WTC11 (cell line): ENCODE measurements at regions not wholly inside any gene's neighbourhood (a gene's known extent, or its start where the extent isn't known, plus 50 kb on each side); places are given as distances from the start of the nearest gene placed in this dataset.

ENCODE experiments used
- HMGA2 ChIP-seq: fragments of 250-450 bp; sonication (Bioruptor Pico); IDR thresholded peaks from 2 replicates; pipeline ENCODE4 v1.4.0; 2021; ENCODE audit warnings: mild to moderate bottlenecking, moderate library complexity
- JUN ChIP-seq: sonication (generic); formaldehyde crosslinking; IDR thresholded peaks from 2 replicates; pipeline ENCODE4 v1.8.0; 2023; ENCODE audit warnings: mild to moderate bottlenecking, missing genetic modification reagents
- NFATC4 ChIP-seq: fragments of 250-450 bp; sonication (Bioruptor Pico); IDR thresholded peaks from 2 replicates; pipeline ENCODE4 v1.9.0; 2021; ENCODE audit warnings: mild to moderate bottlenecking
- NR3C1 ChIP-seq: sonication (generic); formaldehyde crosslinking; conservative IDR thresholded peaks from 2 replicates; pipeline ENCODE4 v1.8.1; 2023; ENCODE audit warnings: low read depth, mild to moderate bottlenecking, missing genetic modification reagents
- SMAD3 ChIP-seq: sonication (generic); formaldehyde crosslinking; IDR thresholded peaks from 2 replicates; pipeline ENCODE4 v1.8.0; 2022; ENCODE audit warnings: missing genetic modification reagents, mild to moderate bottlenecking, borderline replicate concordance
- TCF7 ChIP-seq: sonication (generic); formaldehyde crosslinking; IDR thresholded peaks from 2 replicates; pipeline ENCODE4 v1.8.0; 2022; ENCODE audit warnings: mild to moderate bottlenecking, low read depth, missing genetic modification reagents, moderate library complexity
- ZNF423 ChIP-seq: fragments of 250-450 bp; sonication (Bioruptor Pico); IDR thresholded peaks from 2 replicates; pipeline ENCODE4 v2.1.2; 2022; ENCODE audit warnings: mild to moderate bottlenecking, moderate library complexity
- TF ChIP-seq, protein P1 (sequence below): fragments of 200-600 bp; IDR thresholded peaks from 2 replicates; pipeline ENCODE4 v1.8.0; 2022; ENCODE audit warnings: antibody characterized with exemption
- TF ChIP-seq, protein P2 (sequence below): sonication (generic); formaldehyde crosslinking; IDR thresholded peaks from 2 replicates; pipeline ENCODE4 v1.8.0; 2022; ENCODE audit warnings: mild to moderate bottlenecking, missing genetic modification reagents
- TF ChIP-seq, protein P3 (sequence below): sonication (generic); formaldehyde crosslinking; IDR thresholded peaks from 2 replicates; pipeline ENCODE4 v1.8.1; 2022; ENCODE audit warnings: low read depth, mild to moderate bottlenecking, moderate library complexity, missing genetic modification reagents, borderline replicate concordance
- TF ChIP-seq, protein P4 (sequence below): sonication (generic); formaldehyde crosslinking; conservative IDR thresholded peaks from 2 replicates; pipeline ENCODE4 v1.8.1; 2022; ENCODE audit warnings: mild to moderate bottlenecking, missing genetic modification reagents
- TF ChIP-seq, protein P5 (sequence below): sonication (generic); formaldehyde crosslinking; IDR thresholded peaks from 2 replicates; pipeline ENCODE4 v1.8.0; 2022; ENCODE audit warnings: mild to moderate bottlenecking, missing genetic modification reagents
- TF ChIP-seq, protein P6 (sequence below): sonication (generic); formaldehyde crosslinking; IDR thresholded peaks from 2 replicates; pipeline ENCODE4 v1.8.0; 2023; ENCODE audit warnings: missing genetic modification reagents

DNA sequence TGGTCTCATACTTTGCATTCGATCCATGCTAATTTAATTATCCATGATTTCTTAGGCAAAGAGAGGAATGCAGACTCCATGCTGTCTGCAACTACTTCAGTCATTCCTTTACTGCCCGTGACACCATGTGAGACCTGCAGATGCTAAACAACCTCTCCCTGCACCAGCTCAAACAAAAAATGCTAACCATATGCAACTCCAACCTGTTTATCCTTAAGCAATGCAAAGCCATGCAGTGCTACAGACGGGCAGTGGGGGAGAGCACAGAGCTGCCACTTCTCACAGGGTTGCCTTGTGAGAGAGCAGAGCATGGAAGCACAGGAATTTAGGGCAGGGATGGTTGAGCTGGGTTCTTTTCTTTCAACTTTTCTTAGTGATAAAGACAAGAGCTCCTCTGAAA is 74.9 kb upstream of the KLHL14 start:
- TF ChIP-seq, protein P1, sequence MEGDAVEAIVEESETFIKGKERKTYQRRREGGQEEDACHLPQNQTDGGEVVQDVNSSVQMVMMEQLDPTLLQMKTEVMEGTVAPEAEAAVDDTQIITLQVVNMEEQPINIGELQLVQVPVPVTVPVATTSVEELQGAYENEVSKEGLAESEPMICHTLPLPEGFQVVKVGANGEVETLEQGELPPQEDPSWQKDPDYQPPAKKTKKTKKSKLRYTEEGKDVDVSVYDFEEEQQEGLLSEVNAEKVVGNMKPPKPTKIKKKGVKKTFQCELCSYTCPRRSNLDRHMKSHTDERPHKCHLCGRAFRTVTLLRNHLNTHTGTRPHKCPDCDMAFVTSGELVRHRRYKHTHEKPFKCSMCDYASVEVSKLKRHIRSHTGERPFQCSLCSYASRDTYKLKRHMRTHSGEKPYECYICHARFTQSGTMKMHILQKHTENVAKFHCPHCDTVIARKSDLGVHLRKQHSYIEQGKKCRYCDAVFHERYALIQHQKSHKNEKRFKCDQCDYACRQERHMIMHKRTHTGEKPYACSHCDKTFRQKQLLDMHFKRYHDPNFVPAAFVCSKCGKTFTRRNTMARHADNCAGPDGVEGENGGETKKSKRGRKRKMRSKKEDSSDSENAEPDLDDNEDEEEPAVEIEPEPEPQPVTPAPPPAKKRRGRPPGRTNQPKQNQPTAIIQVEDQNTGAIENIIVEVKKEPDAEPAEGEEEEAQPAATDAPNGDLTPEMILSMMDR = no peak
- TF ChIP-seq, protein P2, sequence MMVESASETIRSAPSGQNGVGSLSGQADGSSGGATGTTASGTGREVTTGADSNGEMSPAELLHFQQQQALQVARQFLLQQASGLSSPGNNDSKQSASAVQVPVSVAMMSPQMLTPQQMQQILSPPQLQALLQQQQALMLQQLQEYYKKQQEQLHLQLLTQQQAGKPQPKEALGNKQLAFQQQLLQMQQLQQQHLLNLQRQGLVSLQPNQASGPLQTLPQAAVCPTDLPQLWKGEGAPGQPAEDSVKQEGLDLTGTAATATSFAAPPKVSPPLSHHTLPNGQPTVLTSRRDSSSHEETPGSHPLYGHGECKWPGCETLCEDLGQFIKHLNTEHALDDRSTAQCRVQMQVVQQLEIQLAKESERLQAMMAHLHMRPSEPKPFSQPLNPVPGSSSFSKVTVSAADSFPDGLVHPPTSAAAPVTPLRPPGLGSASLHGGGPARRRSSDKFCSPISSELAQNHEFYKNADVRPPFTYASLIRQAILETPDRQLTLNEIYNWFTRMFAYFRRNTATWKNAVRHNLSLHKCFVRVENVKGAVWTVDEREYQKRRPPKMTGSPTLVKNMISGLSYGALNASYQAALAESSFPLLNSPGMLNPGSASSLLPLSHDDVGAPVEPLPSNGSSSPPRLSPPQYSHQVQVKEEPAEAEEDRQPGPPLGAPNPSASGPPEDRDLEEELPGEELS = no peak
- TF ChIP-seq SMAD3 (CRISPR knock-in tag) (no peak), HMGA2 (CRISPR knock-in tag) (no peak), NR3C1 (CRISPR knock-in tag) (no peak), JUN (CRISPR knock-in tag) (no peak), ZNF423 (CRISPR knock-in tag) (no peak), NFATC4 (CRISPR knock-in tag) (no peak), TCF7 (CRISPR knock-in tag) (no peak)
- TF ChIP-seq, protein P3, sequence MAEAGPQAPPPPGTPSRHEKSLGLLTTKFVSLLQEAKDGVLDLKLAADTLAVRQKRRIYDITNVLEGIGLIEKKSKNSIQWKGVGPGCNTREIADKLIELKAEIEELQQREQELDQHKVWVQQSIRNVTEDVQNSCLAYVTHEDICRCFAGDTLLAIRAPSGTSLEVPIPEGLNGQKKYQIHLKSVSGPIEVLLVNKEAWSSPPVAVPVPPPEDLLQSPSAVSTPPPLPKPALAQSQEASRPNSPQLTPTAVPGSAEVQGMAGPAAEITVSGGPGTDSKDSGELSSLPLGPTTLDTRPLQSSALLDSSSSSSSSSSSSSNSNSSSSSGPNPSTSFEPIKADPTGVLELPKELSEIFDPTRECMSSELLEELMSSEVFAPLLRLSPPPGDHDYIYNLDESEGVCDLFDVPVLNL (CRISPR knock-in tag) = no peak
- TF ChIP-seq, protein P4, sequence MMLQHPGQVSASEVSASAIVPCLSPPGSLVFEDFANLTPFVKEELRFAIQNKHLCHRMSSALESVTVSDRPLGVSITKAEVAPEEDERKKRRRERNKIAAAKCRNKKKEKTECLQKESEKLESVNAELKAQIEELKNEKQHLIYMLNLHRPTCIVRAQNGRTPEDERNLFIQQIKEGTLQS (CRISPR knock-in tag) = no peak
- TF ChIP-seq, protein P5, sequence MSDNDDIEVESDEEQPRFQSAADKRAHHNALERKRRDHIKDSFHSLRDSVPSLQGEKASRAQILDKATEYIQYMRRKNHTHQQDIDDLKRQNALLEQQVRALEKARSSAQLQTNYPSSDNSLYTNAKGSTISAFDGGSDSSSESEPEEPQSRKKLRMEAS (CRISPR knock-in tag) = no peak
- TF ChIP-seq, protein P6, sequence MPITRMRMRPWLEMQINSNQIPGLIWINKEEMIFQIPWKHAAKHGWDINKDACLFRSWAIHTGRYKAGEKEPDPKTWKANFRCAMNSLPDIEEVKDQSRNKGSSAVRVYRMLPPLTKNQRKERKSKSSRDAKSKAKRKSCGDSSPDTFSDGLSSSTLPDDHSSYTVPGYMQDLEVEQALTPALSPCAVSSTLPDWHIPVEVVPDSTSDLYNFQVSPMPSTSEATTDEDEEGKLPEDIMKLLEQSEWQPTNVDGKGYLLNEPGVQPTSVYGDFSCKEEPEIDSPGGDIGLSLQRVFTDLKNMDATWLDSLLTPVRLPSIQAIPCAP (CRISPR knock-in tag) = no peak
